ENCODE measurements at regions not wholly inside any gene's neighbourhood (a gene's known extent, or its start where the extent isn't known, plus 50 kb on each side); places are given as distances from the start of the nearest gene placed in this dataset.

DNA sequence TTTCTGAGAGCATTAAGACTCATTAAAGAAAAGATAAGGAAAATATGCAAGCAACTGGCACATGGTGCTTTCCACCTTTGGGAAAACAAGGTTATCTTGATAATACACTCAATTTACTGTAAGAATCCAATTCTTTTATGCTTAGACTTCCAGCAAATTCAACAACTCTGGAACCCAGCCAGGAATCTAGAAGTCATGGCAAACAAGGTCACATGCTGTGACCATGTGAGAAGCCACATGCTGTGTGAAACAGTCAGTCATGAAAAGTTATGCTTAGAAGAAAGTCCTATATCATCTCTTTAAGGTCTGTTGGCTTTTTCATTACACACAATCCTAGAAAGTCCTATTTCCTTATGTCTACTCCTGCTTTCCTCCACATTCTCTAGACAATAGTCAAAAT lies 581.8 kb upstream of the C9orf72 start:
- no peaks in the 10 kb centered on the region for H3K36me3 ChIP-seq
- H3K27me3 ChIP-seq, result no peaks in the 10 kb centered on the region
- H3K9me3 ChIP-seq, result peaks cover 3% of the 10 kb centered on the region; the same call in 1 of the 2 replicates
- H3K4me1 ChIP-seq, result peaks cover 22% of the 10 kb centered on the region
- TF ChIP-seq, protein P1, sequence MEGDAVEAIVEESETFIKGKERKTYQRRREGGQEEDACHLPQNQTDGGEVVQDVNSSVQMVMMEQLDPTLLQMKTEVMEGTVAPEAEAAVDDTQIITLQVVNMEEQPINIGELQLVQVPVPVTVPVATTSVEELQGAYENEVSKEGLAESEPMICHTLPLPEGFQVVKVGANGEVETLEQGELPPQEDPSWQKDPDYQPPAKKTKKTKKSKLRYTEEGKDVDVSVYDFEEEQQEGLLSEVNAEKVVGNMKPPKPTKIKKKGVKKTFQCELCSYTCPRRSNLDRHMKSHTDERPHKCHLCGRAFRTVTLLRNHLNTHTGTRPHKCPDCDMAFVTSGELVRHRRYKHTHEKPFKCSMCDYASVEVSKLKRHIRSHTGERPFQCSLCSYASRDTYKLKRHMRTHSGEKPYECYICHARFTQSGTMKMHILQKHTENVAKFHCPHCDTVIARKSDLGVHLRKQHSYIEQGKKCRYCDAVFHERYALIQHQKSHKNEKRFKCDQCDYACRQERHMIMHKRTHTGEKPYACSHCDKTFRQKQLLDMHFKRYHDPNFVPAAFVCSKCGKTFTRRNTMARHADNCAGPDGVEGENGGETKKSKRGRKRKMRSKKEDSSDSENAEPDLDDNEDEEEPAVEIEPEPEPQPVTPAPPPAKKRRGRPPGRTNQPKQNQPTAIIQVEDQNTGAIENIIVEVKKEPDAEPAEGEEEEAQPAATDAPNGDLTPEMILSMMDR (IDR thresholded peaks at IDR 0.05; ENCODE audit: low read depth, low read length), result no peak
- H3K4me3 ChIP-seq (ENCODE audit: low read depth, low read length), result no peak overlapping the region
- no peak for DNase-seq

DNA sequence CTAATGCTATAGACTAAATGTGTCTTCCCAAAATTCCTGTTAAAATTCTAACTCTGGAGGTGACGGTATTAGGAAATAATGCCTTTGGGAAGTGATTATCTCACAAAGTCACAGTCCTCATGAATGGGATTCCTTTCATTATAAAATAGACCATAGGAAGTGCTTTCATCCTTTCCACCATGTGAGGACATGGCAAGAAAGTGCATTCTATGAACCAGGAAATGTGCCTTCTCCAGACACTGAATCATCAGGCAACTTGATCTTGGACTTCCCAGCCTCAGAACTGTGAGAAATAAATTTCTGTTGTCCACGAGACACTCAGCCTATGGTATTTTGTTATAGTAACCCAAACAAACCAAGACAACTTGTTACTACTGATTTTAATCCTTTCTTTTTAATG lies 582.4 kb upstream of the C9orf72 start:
- TF ChIP-seq, protein P1 (IDR thresholded peaks at IDR 0.05; ENCODE audit: low read depth, low read length), result no peak
- Histone ChIP-seq H3K36me3 (no peaks in the 10 kb centered on the region), H3K4me1 (peaks cover 22% of the 10 kb centered on the region), H3K4me3 (ENCODE audit: low read depth, low read length) (no peak overlapping the region), H3K27me3 (no peaks in the 10 kb centered on the region), H3K9me3 (peaks cover 3% of the 10 kb centered on the region; the same call in 1 of the 2 replicates)
- DNase-seq, result no peak

DNA sequence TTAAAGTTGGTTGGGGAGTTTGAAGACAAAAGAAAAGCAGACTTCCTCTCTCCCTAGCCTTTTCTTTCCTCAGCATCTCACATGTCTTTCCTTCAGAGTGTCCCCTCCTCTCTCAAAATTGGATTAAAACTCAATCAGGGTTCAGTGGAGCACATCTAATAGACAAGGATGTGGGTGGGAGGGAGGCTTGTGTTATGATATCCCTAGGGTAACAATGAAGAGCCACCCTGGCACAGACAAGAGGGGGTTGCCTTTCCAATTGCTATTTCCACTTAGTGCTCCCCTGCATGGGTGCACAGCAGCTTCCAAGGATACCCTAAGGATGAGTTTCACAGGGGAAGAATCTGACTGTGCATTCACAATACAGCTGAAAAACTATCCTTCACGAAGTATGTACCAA lies 585.2 kb upstream of the C9orf72 start:
- TF ChIP-seq, protein P1 (IDR thresholded peaks at IDR 0.05; ENCODE audit: low read depth, low read length), result no peak

DNA sequence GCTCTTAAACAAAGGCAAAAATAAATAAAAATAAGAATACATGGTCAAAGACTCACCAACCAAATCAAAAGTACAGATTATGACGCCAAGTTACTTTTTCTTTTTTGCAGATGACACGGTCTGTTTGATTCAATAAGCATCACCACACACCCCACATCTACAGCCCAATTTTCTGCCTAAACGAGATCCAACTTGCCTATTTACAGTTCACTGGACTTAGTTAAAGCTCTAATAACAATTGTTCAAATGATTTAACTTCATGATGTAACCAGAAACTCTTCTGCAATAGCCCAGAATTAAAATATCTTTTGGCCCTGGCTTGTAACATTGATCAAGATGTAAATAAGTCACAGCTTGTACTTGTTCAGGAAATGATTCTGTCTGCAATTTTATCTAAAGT lies 590.3 kb upstream of the C9orf72 start:
- H3K9me3 ChIP-seq, result no peaks in the 10 kb centered on the region
- no peaks in the 10 kb centered on the region for H3K27me3 ChIP-seq
- H3K36me3 ChIP-seq, result no peaks in the 10 kb centered on the region
- no peak overlapping the region for H3K4me3 ChIP-seq (ENCODE audit: low read depth, low read length)
- no peak for DNase-seq
- TF ChIP-seq, protein P1 (IDR thresholded peaks at IDR 0.05; ENCODE audit: low read depth, low read length), result no peak
- peaks cover 5% of the 10 kb centered on the region for H3K4me1 ChIP-seq

More for the DNA sequence above, 585.2 kb upstream of the C9orf72 start:
- Histone ChIP-seq H3K4me1 (peaks cover 22% of the 10 kb centered on the region), H3K9me3 (peaks cover 3% of the 10 kb centered on the region; the same call in 1 of the 2 replicates), H3K4me3 (ENCODE audit: low read depth, low read length) (peak overlapping the region; percentile 7), H3K27me3 (no peaks in the 10 kb centered on the region), H3K36me3 (no peaks in the 10 kb centered on the region)
- peak; percentile 58 for DNase-seq

DNA sequence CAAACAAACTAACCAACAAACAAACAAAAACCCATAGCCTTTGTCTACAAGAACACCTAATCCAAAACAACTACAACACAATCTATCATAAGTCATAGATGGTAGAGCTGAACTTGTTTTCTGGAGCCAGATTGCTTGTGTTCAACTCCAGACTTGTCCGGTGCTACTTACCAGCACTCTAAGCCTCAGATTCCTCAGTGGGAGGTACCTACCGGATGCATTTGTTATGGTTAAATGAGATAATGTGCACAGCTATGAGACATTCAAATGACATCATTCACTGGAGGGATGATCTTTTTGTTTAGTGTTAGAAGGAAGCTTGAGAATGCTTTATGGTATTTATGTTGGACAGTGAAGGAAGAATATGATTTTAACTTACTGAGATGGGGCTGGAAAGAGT lies 592.9 kb upstream of the C9orf72 start:
- Histone ChIP-seq H3K4me3 (ENCODE audit: low read depth, low read length) (no peak overlapping the region), H3K9me3 (no peaks in the 10 kb centered on the region), H3K36me3 (no peaks in the 10 kb centered on the region), H3K27me3 (no peaks in the 10 kb centered on the region), H3K4me1 (no peaks in the 10 kb centered on the region)
- TF ChIP-seq, protein P1 (IDR thresholded peaks at IDR 0.05; ENCODE audit: low read depth, low read length), result no peak
- no peak for DNase-seq

DNA sequence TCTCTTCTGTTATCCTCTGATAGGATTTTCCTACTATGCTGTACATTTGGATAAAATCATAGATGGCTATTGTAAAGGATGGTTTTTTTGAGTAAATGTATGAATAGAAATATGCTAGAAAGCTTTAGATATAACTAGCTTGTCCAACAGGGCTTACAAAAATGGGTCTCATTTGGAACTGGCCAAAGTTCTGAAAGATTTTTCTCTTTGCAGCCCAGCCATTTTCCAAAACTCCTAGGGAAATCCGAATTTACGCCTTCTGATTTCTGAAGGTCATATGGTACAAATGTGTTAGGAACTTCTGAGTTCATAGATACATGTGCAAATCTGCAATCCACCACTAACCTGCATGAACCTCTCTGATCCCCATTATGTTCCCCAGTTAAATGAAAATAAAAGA lies 603.9 kb upstream of the C9orf72 start:
- no peak for DNase-seq
- Histone ChIP-seq H3K4me1 (peaks cover 9% of the 10 kb centered on the region), H3K4me3 (ENCODE audit: low read depth, low read length) (no peak overlapping the region), H3K9me3 (no peaks in the 10 kb centered on the region), H3K27me3 (no peaks in the 10 kb centered on the region), H3K36me3 (no peaks in the 10 kb centered on the region)
- TF ChIP-seq, protein P1 (IDR thresholded peaks at IDR 0.05; ENCODE audit: low read depth, low read length), result no peak
